HEK293 (cell line): ENCODE measurements at regions not wholly inside any gene's neighbourhood (a gene's known extent, or its start where the extent isn't known, plus 50 kb on each side); places are given as distances from the start of the nearest gene placed in this dataset.

Experiments used
- TF ChIP-seq, protein P1 (sequence below): fragments of 450-650 bp; formaldehyde crosslinking; IDR thresholded peaks from 2 replicates; pipeline ENCODE4 v1.5.1; 2016; ENCODE audit warnings: missing biosample characterization, missing genetic modification characterization
- TF ChIP-seq, protein P2 (sequence below): fragments of 450-650 bp; formaldehyde crosslinking; IDR thresholded peaks from 2 replicates; pipeline ENCODE4 v1.5.1; 2016; ENCODE audit warnings: missing biosample characterization, missing genetic modification characterization

DNA sequence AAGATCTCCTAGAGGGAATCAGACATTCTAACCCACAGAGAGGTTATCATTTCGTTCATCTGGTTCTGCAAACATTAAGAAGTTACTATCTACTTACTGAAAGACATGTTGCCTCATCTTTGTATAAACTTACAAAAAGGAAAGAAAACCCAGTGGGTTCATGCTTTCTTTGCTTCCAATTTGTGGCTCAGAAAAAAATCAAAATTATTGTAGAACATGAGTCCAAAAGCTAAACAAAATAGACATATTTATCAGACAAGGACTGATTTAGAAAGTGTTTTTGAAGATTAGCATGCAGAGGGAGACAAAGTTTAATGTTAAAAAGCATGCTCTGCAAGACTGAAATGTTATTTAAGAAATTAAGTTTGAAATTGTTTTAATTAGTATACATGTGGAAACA is 123.1 kb downstream of the MBL2 start:
- TF ChIP-seq, protein P1, sequence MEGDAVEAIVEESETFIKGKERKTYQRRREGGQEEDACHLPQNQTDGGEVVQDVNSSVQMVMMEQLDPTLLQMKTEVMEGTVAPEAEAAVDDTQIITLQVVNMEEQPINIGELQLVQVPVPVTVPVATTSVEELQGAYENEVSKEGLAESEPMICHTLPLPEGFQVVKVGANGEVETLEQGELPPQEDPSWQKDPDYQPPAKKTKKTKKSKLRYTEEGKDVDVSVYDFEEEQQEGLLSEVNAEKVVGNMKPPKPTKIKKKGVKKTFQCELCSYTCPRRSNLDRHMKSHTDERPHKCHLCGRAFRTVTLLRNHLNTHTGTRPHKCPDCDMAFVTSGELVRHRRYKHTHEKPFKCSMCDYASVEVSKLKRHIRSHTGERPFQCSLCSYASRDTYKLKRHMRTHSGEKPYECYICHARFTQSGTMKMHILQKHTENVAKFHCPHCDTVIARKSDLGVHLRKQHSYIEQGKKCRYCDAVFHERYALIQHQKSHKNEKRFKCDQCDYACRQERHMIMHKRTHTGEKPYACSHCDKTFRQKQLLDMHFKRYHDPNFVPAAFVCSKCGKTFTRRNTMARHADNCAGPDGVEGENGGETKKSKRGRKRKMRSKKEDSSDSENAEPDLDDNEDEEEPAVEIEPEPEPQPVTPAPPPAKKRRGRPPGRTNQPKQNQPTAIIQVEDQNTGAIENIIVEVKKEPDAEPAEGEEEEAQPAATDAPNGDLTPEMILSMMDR (tag by site-specific recombination): no peak
- TF ChIP-seq, protein P2, sequence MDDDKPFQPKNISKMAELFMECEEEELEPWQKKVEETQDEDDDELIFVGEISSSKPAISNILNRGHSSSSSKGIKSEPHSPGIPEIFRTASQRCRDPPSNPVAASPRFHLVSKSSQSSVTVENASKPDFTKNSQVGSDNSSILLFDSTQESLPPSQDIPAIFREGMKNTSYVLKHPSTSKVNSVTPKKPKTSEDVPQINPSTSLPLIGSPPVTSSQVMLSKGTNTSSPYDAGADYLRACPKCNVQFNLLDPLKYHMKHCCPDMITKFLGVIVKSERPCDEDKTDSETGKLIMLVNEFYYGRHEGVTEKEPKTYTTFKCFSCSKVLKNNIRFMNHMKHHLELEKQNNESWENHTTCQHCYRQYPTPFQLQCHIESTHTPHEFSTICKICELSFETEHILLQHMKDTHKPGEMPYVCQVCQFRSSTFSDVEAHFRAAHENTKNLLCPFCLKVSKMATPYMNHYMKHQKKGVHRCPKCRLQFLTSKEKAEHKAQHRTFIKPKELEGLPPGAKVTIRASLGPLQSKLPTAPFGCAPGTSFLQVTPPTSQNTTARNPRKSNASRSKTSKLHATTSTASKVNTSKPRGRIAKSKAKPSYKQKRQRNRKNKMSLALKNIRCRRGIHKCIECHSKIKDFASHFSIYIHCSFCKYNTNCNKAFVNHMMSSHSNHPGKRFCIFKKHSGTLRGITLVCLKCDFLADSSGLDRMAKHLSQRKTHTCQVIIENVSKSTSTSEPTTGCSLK: no peak
